ENCODE measurements at regions not wholly inside any gene's neighbourhood (a gene's known extent, or its start where the extent isn't known, plus 50 kb on each side); places are given as distances from the start of the nearest gene placed in this dataset.
"Not testable (repeated sequence)": the region's sequence is repeated elsewhere in the genome, so short reads cannot be mapped to it uniquely, and the experiment has no call there.

DNA sequence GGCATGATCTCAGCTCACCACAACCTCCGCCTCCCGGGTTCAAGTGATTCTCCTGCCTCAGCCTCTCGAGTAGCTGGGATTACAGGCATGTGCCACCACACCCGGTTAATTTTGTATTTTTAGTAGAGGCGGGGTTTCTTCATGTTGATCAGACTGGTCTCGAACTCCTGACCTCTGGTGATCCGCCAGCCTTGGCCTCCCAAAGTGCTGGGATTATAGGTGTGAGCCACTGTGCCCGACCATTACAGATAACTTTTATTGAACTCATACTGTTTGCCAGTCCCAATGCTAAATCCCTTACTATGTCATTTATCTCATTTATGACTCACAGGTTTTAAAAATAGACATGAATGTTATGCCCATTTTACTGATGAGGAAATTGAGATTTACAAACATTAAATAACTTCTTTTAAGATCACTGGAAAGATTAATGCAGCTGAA, 193.9 kb upstream of the ZNF217 start:
- POLR2A ChIA-PET (ENCODE audit: unreplicated experiment); H3K9me1 ChIP-seq (ENCODE audit: insufficient read depth, low read length); H3K14ac ChIP-seq (replicated peaks; ENCODE audit: low read depth, low read length); H4K91ac ChIP-seq (ENCODE audit: insufficient read depth, low read depth, low read length); H3K56ac ChIP-seq (ENCODE audit: extremely low read depth, insufficient read depth, low read length); H3K9me3 ChIP-seq (ENCODE audit: control insufficient read depth, insufficient read depth, low read length); H3K23ac ChIP-seq (ENCODE audit: low read depth, low read length); H3K4me1 ChIP-seq (ENCODE audit: control insufficient read depth, insufficient read depth, low read length); H2BK120ac ChIP-seq (ENCODE audit: low read depth, low read length); H2BK15ac ChIP-seq (ENCODE audit: low read depth, low read length); BruUV-seq (replicated peaks); H2AK9ac ChIP-seq (replicated peaks; ENCODE audit: low read depth, low read length, poor library complexity); H3K27me3 ChIP-seq (ENCODE audit: control insufficient read depth, insufficient read depth, low read length); H3K18ac ChIP-seq (ENCODE audit: low read depth, low read length); DNase-seq; intact Hi-C loops (cut with micrococcal nuclease); H3K36me3 ChIP-seq (ENCODE audit: control insufficient read depth, insufficient read depth, low read length); H2BK20ac ChIP-seq (ENCODE audit: low read depth, low read length); in situ Hi-C loops (cut with MboI; ENCODE audit: low sequenced_read_pairs); H2AK5ac ChIP-seq (ENCODE audit: low read depth, low read length); H3K4me3 ChIP-seq (ENCODE audit: insufficient read depth, low read depth, low read length); dilution Hi-C loops (cut with HindIII; ENCODE audit: low sequenced_read_pairs, unreplicated experiment); H3K79me1 ChIP-seq (ENCODE audit: low read depth in 1 of 2, low read length in 2 of 2); H3K27ac ChIP-seq (ENCODE audit: insufficient read depth, low read length); H3K9ac ChIP-seq (ENCODE audit: low read depth, low read length); H4K5ac ChIP-seq (ENCODE audit: low read depth, low read length); ATAC-seq (ENCODE audit: low read depth); H3K4me2 ChIP-seq (ENCODE audit: low read depth, low read length); H4K8ac ChIP-seq (ENCODE audit: low read depth in 2 of 2, low read length in 2 of 2); H4K20me1 ChIP-seq (ENCODE audit: insufficient read depth, low read length); H2AFZ ChIP-seq (replicated peaks; ENCODE audit: low read length, poor library complexity); H3K4ac ChIP-seq (ENCODE audit: low read depth, low read length): not testable (repeated sequence)
- CTCF ChIA-PET = interaction anchor here (0.7 kb wide), 1 partner anchor 39 kb away, joined by 3 read pairs; no protein-coding TSS in a partner anchor
- TF ChIP-seq RCOR1 (IDR thresholded peaks at IDR 0.05; ENCODE audit: insufficient replicate concordance, low read length) = peak; percentile 94
- peak overlapping the region; percentile 21 for H2BK5ac ChIP-seq (ENCODE audit: low read depth, low read length, poor library complexity, severe bottlenecking)
- WGBS, 2 experiments (ENCODE audit: extremely low coverage in 2 of 2, insufficient read length in 1 of 2) = no CpG with 5 or more reads among the region's 8 CpGs

Data from IMR-90 (cell line).